ENCODE measurements at regions not wholly inside any gene's neighbourhood (a gene's known extent, or its start where the extent isn't known, plus 50 kb on each side); places are given as distances from the start of the nearest gene placed in this dataset.

- TF ChIP-seq JAZF1 (CRISPR knock-in tag; IDR thresholded peaks at IDR 0.05) (no peak), CTCF (IDR thresholded peaks at IDR 0.05) (no peak), MAX (CRISPR knock-in tag; IDR thresholded peaks at IDR 0.05) (no peak)
Observed at GRCh38 chr12:127125607-127126259, 1141.2 kb upstream of the TMEM132C start.
